GM18909 (cell line): ENCODE measurements at regions not wholly inside any gene's neighbourhood (a gene's known extent, or its start where the extent isn't known, plus 50 kb on each side); places are given as distances from the start of the nearest gene placed in this dataset.
"Not testable (repeated sequence)": the region's sequence is repeated elsewhere in the genome, so short reads cannot be mapped to it uniquely, and the experiment has no call there.

Experiments used
- ATAC-seq: cut with Tn5 transposase; IDR thresholded peaks from one replicate; pipeline ENCODE4 v1.9.1; 2021; ENCODE audit warnings: mild to moderate bottlenecking; ENCODE audit not compliant: unreplicated experiment, poor library complexity

DNA sequence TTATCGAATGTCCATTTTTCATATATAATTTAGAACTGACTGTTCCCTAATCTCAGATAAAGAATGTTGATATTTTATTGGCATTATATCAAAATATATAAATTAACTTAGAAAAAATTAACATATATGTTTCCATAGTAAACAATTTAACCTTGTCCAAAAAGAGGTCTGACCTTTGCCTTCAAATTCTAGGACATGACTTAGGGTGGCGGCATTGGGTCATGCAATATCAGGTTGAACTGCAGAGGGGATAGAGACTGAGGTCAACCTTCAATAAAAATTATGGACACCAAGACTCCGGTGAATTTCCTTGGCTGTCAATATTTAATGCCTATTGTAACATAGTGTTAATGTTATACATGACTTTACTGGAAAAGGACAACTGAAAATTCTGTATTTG lies 199.8 kb downstream of the RPL10L start:
- no peak for ATAC-seq

DNA sequence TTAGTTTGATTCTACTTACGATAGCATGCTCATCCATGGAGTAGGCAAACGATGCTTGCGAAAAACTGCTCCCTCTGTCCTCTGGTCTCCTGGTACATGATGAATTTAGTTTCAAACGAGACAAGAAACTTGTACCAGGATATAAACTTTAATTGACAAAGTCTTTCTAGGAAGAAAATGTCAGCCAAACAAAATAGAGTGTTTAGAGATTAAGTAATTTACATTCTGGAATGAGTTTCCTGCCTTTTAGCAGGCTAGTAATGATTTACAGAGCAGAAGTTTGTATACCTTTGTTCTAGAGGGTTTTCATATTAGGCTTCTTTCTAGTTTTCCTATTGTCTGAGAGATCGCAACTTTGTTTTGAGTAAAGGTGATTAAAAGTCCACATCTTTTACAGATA lies 206.9 kb downstream of the RPL10L start:
- ATAC-seq = no peak

DNA sequence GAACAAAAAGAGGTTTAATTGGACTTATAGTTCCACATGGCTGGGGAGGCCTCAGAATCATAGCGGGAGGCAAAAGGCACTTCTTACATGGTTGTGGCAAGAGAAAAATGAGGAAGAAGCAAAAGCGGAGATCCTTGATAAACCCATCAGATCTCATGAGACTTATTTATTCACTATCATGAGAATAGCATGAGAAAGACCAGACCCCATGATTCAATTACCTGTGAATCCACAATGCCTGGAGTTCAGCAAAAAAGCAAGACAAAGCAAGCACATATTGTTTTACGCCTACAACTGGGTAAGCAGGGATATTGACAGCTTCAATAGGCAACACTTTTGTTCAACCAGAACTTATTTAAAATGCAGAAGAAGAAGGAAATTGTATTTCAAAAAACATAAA lies 218.2 kb downstream of the RPL10L start:
- no peak for ATAC-seq

DNA sequence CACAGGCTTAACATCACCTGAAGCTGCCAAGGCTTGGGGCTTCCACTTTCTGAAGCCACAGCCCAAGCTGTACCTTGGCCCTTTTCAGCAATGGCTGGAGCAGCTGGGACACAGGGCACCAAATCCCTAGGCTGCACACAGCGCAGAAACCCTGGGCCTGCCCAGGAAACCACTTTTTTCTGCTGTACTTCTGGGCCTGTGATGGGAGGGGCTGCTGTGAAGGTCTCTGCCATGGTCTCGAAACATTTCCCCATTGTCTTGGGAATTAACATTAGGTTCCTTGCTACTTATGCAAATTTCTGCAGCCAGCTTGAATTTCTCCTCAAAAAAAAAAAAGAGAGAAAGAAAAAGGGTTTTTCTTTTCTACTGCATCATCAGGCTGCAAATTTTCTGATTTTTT lies 219.1 kb downstream of the RPL10L start:
- no peak for ATAC-seq

DNA sequence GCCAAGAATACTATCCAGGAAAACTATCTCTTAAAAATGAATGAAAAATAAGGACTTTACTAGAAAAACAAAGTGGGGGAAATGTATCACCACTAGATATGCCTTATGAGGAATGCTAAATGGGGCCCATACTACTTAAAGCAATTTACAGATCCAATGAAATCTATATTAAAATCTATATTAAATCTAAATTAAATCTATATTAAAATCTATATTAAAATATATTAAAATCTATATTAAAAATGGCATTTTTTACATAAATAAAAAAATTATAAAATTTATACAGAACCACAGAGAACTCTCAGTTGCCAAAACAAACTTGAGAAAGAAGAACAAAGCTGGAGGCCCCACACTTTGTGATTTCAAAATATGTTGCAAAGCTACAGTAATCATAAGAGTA lies 234.5 kb downstream of the RPL10L start:
- no peak for ATAC-seq

DNA sequence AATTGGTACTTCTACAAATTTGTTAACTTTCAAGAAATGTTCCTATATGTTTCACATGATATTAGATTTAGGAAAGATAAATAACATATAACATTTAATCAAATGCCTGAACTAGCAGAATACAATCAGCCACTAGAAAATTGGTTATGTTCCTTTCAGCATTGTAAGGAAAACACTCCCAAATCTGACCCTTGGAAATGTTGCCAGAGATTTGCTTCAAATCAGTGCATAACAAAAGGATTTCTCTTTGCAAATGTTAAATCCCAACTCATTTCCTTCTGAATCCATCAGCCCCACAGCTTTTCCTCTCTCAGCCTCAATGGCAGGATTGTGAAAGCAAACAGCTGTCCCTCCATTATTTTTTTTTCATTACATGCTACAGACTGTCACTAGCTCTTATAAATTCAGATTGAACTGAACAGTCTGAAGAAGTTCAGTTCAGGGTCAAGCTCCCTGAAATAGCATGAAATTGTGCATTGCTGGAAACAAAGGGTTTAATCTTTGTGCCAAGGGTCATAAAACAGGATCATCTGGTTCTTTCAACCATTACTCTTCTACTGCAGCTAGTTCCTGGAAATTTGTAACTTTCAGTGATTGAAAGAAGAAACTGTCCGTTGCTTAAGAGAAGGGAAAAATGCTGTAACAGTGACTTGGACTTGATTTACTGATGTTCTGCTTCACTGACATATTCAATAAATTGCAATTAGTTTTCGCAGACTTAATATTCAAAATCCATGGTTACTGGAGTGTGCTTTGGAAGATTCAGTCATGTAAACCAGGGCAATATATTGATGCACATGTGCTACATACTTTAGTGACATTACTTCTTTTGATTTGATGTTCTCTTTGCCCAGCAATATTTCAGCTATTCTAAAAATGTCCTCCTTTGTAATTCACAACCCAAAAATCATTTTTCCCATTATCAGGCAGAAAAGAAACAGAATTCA lies 246.4 kb downstream of the RPL10L start:
- no peak for ATAC-seq

- ATAC-seq = not testable (repeated sequence)
These were observed 249.4 kb downstream of the RPL10L start for GRCh38 chr14:46402001-46402690.

GRCh38 chr14:46401066-46401465 lies 250.5 kb downstream of the RPL10L start:
- no peak for ATAC-seq

- ATAC-seq = no peak
These were observed 252.5 kb downstream of the RPL10L start for GRCh38 chr14:46399049-46399448.

GRCh38 chr14:46384611-46385010 lies 267.0 kb downstream of the RPL10L start:
- no peak for ATAC-seq

DNA sequence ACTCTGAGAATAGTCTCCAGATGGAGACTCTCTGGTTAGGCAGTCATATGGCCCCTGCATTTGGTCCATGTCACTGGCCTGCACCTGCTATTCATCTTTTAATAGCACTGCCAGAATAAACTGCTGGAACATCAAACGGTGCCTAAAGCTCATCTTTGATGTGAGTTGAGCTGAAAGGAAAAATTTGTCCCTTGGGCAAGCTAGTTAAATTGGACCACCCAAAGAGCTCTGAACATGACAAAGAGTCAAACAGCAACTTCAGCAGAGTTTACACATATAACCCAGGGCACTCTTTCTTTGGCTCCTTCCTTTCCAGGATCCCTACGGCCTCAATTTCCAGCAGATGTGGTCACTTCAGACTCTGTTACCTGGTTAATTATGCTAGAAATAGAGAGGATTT lies 269.9 kb downstream of the RPL10L start:
- no peak for ATAC-seq

GRCh38 chr14:46378248-46378647 lies 273.3 kb downstream of the RPL10L start:
- no peak for ATAC-seq

GRCh38 chr14:46377305-46377704 lies 274.3 kb downstream of the RPL10L start:
- no peak for ATAC-seq

GRCh38 chr14:46369391-46369790 lies 282.2 kb downstream of the RPL10L start:
- no peak for ATAC-seq

- ATAC-seq = no peak
These were observed 283.3 kb downstream of the RPL10L start for GRCh38 chr14:46368275-46368674.

- ATAC-seq = no peak
These were observed 298.7 kb downstream of the RPL10L start for GRCh38 chr14:46352844-46353243.

DNA sequence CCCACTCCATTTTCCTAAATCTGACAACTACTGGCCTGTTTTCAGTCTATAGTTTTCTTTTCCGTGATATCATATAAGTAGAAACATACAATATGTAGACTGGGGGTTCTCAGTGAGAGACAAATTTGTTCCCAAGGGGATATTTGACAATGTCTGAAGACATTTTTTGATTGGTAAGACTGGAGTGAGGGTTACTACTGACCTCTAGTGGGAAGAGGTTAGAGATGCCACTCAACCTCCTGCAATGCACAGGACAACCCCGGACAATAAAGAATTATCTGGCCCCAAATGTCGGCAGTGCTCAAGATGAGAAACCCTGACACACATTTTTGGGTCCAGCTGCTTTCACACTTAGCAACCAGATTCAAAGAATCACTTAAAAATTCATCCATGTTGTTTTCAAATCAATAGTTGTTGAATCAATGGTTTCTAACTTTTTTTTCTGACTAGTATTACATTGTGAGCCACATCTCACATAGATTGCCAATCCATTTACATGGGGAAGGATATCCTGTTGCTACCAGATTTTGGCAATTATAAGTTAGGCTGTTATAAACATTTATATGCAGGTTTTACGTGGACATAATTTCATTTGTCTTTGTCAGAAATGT lies 307.1 kb downstream of the RPL10L start:
- peak; percentile 89 for ATAC-seq

DNA sequence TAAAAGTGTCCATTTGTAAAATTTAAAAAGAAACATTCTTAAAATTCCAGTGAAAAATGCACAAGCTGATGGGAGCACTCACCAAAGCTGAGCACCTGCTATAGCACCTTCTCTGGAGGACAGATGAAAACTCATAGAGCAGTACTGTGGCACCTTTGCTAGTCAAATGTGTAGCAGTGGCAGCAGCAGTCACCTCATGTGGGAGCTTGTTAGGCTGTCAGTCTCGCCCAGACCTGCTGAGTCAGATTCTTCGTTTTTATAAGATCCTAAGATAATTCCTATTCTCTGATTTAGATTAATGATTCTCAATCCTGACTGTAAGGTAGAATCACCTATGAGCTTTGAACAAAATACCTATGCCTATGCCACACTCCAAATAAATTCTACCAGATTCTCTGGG lies 325.8 kb downstream of the RPL10L start:
- no peak for ATAC-seq

DNA sequence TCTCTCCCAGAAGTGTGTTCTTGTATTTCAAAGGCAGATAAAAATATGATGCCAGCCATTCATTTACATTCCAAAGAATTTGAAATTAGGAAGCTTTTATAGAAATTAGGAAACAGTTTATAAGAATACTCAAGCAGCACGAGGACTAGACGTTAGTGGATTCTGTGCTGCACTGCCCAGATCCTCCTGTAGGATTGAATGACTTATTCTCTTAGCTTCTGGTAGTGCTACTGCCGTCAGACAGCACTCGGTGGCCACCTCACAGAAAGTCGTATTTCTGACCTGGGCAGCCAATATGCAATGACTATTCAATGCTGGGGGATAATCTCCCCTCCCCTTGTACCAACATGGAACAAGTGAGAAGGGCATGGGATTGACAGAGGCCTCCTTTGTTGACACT lies 326.4 kb downstream of the RPL10L start:
- no peak for ATAC-seq

DNA sequence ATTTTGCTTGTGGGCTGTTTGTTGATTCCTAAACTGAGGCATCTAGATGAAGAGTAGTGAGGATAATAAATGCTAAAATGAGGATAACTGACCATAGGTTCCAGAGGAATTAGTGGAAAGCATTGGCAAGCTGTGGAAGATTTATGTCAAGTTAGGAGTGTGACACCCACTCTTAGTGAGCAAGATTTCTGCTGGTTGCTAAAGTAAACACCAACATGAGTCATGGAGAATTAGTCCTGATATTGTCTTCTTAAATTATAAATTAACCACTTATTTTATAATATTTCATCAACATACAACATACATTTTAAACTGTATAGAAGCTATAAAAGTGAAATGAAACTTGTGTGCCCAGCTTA lies 328.2 kb downstream of the RPL10L start:
- ATAC-seq = no peak

GRCh38 chr14:46322730-46323403 lies 328.7 kb downstream of the RPL10L start:
- no peak for ATAC-seq
